GM12872 (cell line): ENCODE measurements at regions not wholly inside any gene's neighbourhood (a gene's known extent, or its start where the extent isn't known, plus 50 kb on each side); places are given as distances from the start of the nearest gene placed in this dataset.

Experiments
- TF ChIP-seq, protein P1 (sequence below): IDR thresholded peaks from 3 replicates; pipeline ENCODE4 v1.5.1; 2011; ENCODE audit warnings: low read depth, mild to moderate bottlenecking, low read length, moderate library complexity; ENCODE audit not compliant: insufficient read depth

DNA sequence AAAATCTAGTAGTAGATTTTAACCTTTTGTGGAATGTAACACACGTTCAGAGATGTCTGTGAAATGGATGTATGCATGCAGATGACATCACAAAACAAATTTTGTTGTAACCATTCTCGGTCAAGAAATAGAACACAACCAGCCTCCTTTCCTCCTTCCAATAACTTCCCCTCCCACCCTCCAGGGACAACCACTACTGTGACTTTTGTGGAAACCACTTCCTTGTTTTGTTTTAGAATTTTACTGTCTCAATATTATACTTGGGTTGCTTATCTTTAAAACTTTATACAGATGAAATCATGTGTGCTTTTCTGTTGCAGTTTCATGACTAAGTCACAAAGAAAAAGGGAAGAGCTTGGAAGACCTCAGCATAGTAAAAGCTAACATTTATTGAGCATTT, 189.4 kb upstream of the NCAM1 start:
- TF ChIP-seq, protein P1, sequence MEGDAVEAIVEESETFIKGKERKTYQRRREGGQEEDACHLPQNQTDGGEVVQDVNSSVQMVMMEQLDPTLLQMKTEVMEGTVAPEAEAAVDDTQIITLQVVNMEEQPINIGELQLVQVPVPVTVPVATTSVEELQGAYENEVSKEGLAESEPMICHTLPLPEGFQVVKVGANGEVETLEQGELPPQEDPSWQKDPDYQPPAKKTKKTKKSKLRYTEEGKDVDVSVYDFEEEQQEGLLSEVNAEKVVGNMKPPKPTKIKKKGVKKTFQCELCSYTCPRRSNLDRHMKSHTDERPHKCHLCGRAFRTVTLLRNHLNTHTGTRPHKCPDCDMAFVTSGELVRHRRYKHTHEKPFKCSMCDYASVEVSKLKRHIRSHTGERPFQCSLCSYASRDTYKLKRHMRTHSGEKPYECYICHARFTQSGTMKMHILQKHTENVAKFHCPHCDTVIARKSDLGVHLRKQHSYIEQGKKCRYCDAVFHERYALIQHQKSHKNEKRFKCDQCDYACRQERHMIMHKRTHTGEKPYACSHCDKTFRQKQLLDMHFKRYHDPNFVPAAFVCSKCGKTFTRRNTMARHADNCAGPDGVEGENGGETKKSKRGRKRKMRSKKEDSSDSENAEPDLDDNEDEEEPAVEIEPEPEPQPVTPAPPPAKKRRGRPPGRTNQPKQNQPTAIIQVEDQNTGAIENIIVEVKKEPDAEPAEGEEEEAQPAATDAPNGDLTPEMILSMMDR: no peak

DNA sequence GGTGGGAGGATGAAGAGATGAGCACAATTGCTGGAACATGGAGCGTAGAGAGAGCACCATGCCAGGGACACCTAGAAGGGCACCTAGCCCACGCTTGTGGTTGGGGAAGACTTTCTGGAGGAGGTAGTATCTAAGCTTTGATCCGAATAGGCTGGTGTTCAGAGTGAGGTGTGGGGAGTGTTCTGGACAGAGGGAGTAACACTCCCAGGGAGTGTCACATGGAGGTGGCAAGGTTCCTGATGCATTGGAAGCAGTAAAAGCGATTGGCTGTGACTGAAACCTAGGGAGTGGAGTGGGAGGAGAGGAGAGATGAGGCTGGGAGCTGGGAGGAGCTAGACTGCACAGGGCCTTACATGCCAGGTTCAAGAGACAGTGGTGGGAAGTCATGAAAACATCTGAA, 188.0 kb upstream of the NCAM1 start:
- TF ChIP-seq, protein P1: no peak

DNA sequence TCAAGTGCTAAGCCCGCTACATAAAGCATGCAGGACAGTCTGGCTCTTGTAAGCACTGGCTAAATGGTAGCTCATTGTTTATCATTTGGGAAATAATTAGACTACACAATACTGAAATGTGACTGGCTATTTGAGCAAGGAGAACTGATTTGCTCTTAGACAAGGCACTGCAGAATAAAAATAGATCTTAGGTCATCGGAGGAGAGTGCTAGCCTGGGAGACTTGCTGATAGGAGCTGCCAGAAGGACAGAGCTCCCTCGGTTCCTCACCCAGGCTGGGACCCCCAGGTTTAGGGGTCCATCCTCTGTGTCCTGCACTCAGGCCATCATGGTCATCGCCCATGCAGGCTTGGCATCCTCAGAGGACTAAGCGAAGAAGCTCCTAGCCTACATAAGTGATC, 184.4 kb upstream of the NCAM1 start:
- TF ChIP-seq, protein P1: no peak

DNA sequence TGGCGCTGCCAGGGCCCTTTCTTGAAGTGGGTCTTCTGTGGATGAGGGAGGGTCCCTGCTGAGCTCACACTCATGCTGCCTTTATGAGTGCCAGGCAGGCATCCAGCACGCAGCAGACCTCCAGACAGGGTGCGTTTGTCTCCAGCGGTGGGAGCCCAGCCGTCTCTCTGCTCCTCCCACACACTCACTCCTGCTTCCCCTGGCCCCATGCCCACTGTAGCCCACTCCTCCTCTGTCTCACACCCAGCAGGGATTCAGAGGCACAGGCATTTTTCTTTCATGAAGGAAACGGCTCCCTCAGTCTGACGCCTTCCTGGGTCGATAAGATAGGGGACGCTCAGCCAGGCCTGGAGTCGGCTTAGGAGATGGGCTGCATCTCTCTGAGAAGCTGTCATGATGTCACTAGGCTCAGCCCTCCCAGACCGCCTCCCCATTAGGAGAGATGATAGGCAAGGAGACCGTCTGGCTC, 183.9 kb upstream of the NCAM1 start:
- TF ChIP-seq, protein P1: no peak

DNA sequence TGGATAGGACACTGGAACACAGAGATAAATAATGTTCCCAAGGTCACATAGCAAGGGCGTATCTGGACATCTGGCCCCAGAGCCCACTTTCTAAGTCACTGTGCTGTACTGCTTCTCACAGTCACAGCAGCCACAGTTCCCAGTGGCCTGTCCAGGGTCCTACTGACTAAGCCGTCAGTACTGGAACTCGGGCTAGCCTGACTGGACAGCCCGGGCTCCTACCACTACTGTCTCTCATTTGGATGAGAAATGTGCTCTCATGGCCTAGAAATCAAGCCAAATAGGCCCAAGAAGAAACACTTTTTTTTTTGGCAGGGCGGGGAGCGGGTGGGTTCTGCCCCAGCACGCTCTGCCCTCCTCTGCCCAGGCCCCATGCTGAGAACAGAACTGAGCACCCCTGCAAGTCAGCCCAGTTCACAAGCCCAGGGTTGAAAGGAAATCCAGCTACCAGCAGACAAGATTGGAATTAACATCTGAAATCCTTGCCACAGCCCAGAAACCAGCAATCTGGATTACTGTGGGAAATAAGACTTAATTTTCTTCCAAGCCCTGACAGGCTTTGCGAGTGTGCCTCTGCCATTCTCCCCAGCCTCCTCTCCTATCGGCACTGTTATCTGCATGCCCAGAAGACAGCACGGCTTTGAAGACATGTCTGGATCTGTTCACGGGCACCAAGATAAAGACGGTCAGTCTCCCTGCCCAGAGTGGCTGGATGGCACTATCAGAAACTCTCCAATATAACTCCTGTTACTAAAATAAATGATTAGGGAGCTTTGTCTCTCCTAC, 182.9 kb upstream of the NCAM1 start:
- TF ChIP-seq, protein P1: no peak

DNA sequence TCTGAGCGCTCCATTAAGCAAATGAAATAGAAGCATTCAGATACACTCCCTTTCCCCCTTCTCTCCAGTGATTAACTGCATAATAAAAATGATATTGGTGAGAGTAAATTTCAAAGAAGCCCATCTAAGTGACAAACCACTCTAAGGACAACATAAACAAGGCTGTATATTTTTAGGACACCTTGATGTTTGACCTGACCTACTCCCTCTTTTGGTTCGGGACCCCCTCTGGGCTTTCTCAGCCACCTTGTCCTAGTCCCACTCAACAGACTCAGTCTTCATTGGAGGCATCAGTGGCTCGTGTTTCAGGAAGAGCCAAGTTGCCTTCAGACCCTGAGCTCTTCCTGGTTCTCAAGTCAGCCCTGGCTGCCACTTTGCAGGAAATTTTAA, 182.3 kb upstream of the NCAM1 start:
- TF ChIP-seq, protein P1: no peak

DNA sequence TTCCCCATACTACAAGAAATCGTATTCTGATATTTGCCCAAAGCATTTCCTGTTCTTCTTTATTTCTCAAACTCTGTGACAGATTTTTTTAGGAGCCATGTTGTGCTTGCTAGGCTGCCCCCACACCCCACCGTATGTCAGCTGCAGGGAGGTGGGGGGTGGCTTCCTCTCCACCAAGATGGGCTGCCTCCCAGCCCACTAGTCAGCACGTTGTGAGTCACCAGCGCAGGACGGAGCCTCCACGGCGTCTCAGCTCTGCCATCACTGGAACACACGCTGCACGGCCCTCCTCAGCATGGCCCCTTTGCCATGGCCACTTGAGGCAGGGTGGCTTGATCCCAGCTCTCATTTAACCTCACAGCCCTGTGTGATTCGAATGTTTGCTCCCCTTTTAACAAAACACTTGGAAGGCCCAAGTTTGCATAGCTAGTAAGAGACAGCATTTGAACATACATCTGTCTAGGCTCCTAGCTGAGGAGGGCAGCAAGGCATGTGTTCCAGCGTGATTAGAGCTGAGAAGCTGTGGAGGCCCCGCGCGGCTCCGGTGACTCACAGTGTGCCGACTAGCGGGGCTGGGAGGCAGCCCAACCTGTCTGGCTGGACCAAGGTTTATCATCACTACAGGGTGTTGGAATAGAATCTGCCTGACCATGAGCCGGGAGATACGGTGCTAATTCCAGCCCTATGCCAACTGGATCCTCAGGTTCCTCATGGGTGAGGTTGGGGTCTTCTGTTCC, 180.7 kb upstream of the NCAM1 start:
- TF ChIP-seq, protein P1: no peak
